GM08714 (cell line): ENCODE measurements at regions not wholly inside any gene's neighbourhood (a gene's known extent, or its start where the extent isn't known, plus 50 kb on each side); places are given as distances from the start of the nearest gene placed in this dataset.

ENCODE experiments used
- H3K4me3 ChIP-seq: fragments of 200-500 bp; sonication (Bioruptor generic); 2 replicates; pipeline ENCODE4 v1.5.1; 2014; ENCODE audit warnings: mild to moderate bottlenecking, low read length, inconsistent platforms
- ZNF274 ChIP-seq: IDR thresholded peaks from 2 replicates; pipeline ENCODE4 v1.6.1; 2012; ENCODE audit warnings: mild to moderate bottlenecking, low read depth, low read length

GRCh38 chr18:56142001-56142400 is 496.4 kb downstream of the TXNL1 start:
- TF ChIP-seq ZNF274: no peak
- no peak overlapping the region for H3K4me3 ChIP-seq

GRCh38 chr18:56139792-56140254 is 498.6 kb downstream of the TXNL1 start:
- no peak overlapping the region for H3K4me3 ChIP-seq

GRCh38 chr18:56139372-56139771 is 499.0 kb downstream of the TXNL1 start:
- no peak for TF ChIP-seq ZNF274
- H3K4me3 ChIP-seq: no peak overlapping the region

More at GRCh38 chr18:56139792-56140254, 498.6 kb downstream of the TXNL1 start:
- no peak for TF ChIP-seq ZNF274

GRCh38 chr18:56136105-56136504 is 502.3 kb downstream of the TXNL1 start:
- TF ChIP-seq ZNF274: no peak

GRCh38 chr18:56130481-56130880 is 507.9 kb downstream of the TXNL1 start:
- TF ChIP-seq ZNF274: no peak
- no peak overlapping the region for H3K4me3 ChIP-seq

More at GRCh38 chr18:56136105-56136504, 502.3 kb downstream of the TXNL1 start:
- H3K4me3 ChIP-seq: no peak overlapping the region

GRCh38 chr18:56128153-56128791 is 510.1 kb downstream of the TXNL1 start:
- no peak overlapping the region for H3K4me3 ChIP-seq
- no peak for TF ChIP-seq ZNF274

GRCh38 chr18:56127322-56128099 is 510.9 kb downstream of the TXNL1 start:
- no peak overlapping the region for H3K4me3 ChIP-seq
- TF ChIP-seq ZNF274: no peak

- TF ChIP-seq ZNF274: no peak
- no peak overlapping the region for H3K4me3 ChIP-seq
These were observed 514.2 kb downstream of the TXNL1 start for GRCh38 chr18:56124186-56124585.

- TF ChIP-seq ZNF274: no peak
These were observed 516.7 kb downstream of the TXNL1 start for GRCh38 chr18:56121669-56122068.

GRCh38 chr18:56120782-56121181 is 517.6 kb downstream of the TXNL1 start:
- TF ChIP-seq ZNF274: no peak
- H3K4me3 ChIP-seq: no peak overlapping the region

More at GRCh38 chr18:56121669-56122068, 516.7 kb downstream of the TXNL1 start:
- H3K4me3 ChIP-seq: no peak overlapping the region

- no peak for TF ChIP-seq ZNF274
- H3K4me3 ChIP-seq: no peak overlapping the region
These were observed 518.7 kb downstream of the TXNL1 start for GRCh38 chr18:56119681-56120080.

- TF ChIP-seq ZNF274: no peak
These were observed 520.0 kb downstream of the TXNL1 start for GRCh38 chr18:56118422-56118821.

GRCh38 chr18:56115071-56116015 is 523.0 kb downstream of the TXNL1 start:
- TF ChIP-seq ZNF274: no peak
- no peak overlapping the region for H3K4me3 ChIP-seq

More at GRCh38 chr18:56118422-56118821, 520.0 kb downstream of the TXNL1 start:
- H3K4me3 ChIP-seq: no peak overlapping the region

- no peak for TF ChIP-seq ZNF274
- no peak overlapping the region for H3K4me3 ChIP-seq
These were observed 525.0 kb upstream of the TCF4 start for GRCh38 chr18:56112984-56113383.
